Fibroblast of peridontal ligament (primary cell): ENCODE measurements at regions not wholly inside any gene's neighbourhood (a gene's known extent, or its start where the extent isn't known, plus 50 kb on each side); places are given as distances from the start of the nearest gene placed in this dataset.
"Not testable (repeated sequence)": the region's sequence is repeated elsewhere in the genome, so short reads cannot be mapped to it uniquely, and the experiment has no call there.

Experiments
- DNase-seq: peaks from one replicate; pipeline ENCODE4 v3.0.0-alpha.2; 2010; ENCODE audit errors: extremely low read depth

GRCh38 chr3:81364411-81364810 is 397.0 kb downstream of the GBE1 start:
- no peak for DNase-seq

DNA sequence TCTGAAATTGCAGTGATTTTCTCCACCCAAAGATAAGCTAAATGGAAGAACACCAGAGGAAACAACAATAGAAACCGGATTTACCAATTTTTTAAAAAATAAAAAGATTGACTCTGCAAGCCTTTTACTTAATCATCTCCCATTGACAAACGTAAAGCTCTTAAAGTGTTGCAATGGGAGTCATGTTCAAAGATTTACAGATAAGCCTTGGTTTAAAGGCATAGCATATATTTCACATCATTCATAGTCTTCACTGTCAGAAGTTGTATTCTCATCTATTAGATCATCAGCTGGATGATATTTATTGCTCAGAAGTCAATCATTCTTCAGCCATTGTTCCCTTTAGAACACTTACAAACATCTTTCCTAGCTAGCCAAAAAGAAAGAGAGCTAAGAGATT is 397.6 kb downstream of the GBE1 start:
- no peak for DNase-seq

GRCh38 chr3:81354119-81354518 is 407.3 kb downstream of the GBE1 start:
- DNase-seq: peak; percentile 2

- DNase-seq: peak; percentile 33
These were observed 408.6 kb downstream of the GBE1 start for GRCh38 chr3:81352867-81353266.

DNA sequence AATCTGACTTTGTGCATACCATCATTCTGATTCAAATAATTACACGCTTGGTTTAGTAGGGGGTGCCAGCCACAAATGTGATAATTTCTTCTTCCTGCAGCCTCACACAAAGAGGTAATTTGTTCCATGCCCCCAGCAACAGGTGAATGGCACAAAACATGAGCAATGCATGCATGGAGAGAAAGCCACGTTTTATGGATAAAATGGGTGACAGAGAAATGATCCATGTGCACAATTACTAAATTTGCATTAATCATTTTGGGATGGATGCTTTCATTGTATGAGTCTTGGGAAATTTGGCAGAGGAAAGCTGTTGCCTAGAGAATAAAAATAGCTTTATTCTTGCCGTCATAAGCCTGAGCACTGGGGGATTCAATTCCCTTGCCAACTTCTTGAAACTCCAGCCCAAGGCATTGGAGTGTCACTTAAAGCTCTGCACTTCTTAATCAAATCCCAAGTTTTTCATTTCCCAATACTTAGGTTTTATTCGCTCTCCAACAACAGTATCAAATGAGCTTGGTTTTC is 411.6 kb downstream of the GBE1 start:
- no peak for DNase-seq

DNA sequence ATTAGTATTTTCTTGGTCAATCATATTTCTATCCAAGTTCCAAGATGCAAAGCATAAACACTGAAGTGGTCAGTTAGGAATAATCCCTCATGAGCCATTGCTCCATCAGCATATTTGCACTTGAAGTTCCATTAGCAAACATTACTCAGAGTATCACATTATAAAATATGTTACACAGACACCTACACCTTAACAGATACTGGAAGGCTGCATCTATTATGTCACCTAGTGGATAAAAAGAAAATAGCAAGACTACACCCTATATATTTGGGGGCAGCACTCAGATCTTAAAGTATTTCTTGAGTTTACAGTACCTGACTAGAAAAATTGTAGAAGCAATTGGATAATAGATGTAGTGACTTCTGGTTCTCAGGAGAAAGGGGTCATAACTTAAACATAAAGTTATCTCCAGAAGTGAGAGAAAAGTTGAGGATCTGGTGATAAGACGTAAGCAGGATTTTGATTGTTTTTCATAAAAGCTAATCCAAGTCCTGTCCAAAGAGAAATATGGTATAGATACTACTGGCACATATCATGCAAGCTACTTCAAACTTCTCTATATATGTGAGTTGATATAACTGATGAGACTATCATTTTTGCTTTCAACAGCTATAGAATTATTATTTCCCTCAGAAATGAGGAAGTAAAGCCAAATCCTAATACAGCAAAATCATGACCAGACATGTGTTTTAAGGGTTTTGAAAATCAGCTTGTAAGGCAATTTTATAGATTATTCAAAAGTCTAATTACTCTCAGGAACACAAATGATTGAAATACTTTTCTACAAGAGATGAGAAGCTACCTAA is 422.2 kb downstream of the GBE1 start:
- peak; percentile 12 for DNase-seq

DNA sequence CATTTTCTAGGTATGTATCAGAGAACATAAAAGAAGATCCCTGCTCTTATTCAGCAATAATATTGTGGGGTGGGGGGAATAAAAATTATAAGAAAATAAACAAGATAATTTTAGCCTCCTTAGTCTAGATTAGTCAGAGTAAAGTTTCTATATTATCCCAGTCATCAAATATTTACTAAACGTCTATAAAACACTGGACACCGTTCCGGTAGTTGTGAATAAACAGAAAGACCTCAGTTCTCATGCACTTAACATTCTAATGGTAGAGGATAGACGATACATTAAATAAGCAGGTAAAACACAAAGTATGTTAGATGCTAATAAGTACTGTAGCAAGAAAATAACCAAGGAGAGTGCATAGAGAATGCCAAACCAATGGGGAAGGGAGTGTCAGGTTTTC is 425.0 kb downstream of the GBE1 start:
- DNase-seq: no peak

GRCh38 chr3:81329835-81330234 is 431.6 kb downstream of the GBE1 start:
- DNase-seq: not testable (repeated sequence)

- DNase-seq: no peak
These were observed 435.2 kb downstream of the GBE1 start for GRCh38 chr3:81326245-81326644.

- no peak for DNase-seq
These were observed 440.6 kb downstream of the GBE1 start for GRCh38 chr3:81320862-81321261.

GRCh38 chr3:81315030-81315429 is 446.4 kb downstream of the GBE1 start:
- no peak for DNase-seq

DNA sequence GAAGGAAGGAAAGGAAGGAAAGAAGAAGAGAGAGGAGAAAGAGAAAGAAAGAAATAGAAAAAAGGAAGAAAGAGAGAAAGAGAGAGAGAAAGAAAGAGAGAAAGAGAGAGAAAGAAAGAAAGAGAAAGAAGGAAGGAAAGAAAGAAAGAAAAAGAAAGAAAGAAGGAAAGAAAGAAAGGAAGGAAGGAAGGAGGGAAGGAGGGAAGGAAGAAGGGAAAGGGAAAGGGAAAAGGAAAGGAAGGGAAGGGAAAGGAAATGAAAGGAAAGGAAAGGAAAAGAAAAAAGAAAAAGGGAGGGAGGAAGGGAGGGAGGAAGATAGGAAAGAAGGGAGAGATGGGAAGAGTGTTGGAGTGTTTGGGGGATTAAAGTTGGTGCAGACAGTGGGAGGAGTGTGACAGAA is 450.1 kb downstream of the GBE1 start:
- DNase-seq: no peak

- DNase-seq: no peak
These were observed 453.1 kb downstream of the GBE1 start for GRCh38 chr3:81308306-81308705.

DNA sequence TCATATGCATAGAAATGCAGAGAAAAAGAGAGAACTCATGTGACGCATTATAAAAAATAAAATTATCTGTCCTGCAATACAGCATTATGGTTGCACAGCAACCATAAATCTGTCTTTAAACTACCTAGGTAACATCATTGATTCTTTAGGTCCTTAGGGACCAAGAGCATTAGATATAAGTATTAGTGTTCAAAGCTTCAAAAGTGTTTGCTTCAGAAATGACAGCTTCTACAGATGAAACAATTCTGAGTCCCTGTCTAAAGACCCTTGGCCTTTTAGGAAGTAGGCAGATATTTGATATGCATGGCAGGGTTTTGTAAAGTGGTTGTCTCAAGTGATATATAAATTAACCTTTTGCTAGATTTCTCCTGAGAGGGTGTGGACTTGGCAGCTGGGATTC is 454.2 kb downstream of the GBE1 start:
- DNase-seq: no peak

DNA sequence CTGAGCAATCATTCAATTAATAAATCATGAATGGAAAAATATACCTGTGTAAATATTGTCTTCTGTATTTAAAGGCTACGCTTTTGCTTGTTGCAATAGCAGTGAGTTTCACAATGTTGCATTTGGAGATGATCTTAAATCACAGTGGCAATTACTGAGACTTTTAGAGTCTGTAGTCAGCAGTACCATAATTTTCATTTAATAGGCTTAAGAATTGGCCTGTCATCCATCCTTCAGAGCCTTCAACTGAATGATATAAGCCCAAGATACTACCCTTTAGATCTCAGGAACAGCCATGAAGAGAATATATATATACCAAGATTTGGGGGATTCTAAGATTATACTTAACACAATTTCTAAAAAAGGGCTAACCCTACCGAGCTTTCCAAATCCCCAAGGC is 458.1 kb downstream of the GBE1 start:
- DNase-seq: no peak

GRCh38 chr3:81302045-81302444 is 459.4 kb downstream of the GBE1 start:
- DNase-seq: peak; percentile 65

DNA sequence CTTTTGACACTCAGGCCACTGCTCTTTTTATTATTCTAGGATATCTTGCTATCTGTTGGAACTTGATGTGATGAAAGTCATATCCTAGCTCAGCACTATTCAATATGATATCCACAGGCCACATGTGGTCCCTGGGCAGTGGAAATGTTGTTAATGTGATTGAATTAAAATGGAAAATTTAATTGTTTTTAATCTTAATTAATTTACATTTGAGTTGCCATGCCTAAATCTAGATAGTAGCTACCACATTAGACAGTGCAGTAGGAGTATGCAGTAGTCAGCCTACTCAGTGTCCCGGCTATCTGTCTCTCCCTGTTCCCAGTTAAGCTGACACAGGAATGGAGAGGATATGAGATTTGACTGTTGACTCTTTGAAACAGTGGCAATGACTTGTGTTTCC is 460.2 kb downstream of the GBE1 start:
- no peak for DNase-seq

GRCh38 chr3:81300324-81300927 is 461.0 kb downstream of the GBE1 start:
- DNase-seq: no peak

DNA sequence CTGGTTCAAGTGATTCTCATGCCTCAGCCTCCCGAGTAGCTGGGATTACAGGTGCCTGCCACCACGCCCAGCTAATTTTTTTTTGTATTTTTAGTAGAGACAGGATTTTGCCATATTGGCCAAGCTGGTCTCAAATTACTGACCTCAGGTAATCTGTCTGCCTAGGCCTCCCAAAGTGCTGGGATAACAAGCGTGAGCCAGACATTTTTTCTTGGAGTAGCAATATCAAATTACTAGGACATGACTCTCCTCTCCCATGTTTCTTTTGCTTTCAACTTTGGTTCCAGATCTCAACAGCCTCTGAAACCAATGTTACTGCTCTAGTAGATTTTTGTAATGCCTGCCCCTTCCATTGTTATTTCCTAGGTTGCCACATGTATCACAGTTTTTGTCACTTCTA is 462.0 kb downstream of the GBE1 start:
- DNase-seq: no peak

- DNase-seq: peak; percentile 29
These were observed 465.4 kb downstream of the GBE1 start for GRCh38 chr3:81295906-81296577.

- DNase-seq: no peak
These were observed 468.3 kb downstream of the GBE1 start for GRCh38 chr3:81293156-81293555.

DNA sequence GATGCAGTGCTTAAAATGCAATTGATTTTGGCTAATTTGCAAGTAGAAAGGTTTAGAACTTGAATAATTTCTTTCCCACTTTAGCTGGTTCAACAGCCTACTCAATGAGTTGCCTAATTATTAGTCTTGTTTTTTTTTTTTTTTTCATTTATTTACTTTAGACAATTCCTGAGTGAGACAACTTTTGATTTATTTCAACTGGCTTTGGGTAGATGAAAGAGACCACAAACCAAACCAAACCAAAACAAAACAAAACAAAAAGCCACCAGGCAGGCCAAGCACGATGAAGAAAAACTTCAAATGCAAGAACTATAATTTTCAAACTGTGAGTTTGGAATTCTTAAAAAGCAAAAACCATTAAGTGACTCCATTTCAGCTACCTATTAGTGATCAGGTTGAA is 469.9 kb downstream of the GBE1 start:
- DNase-seq: no peak

GRCh38 chr3:81289676-81290075 is 471.8 kb downstream of the GBE1 start:
- peak; percentile 10 for DNase-seq
